NCI-H2081 treated with DMSO at 0.1 percent for 48 hours (cell line): ENCODE measurements at regions not wholly inside any gene's neighbourhood (a gene's known extent, or its start where the extent isn't known, plus 50 kb on each side); places are given as distances from the start of the nearest gene placed in this dataset.
"Not testable (repeated sequence)": the region's sequence is repeated elsewhere in the genome, so short reads cannot be mapped to it uniquely, and the experiment has no call there.

Experiments used
- DNase-seq: peaks from one replicate; lab custom pipeline; 2025; lab: John Stamatoyannopoulos, UW

DNA sequence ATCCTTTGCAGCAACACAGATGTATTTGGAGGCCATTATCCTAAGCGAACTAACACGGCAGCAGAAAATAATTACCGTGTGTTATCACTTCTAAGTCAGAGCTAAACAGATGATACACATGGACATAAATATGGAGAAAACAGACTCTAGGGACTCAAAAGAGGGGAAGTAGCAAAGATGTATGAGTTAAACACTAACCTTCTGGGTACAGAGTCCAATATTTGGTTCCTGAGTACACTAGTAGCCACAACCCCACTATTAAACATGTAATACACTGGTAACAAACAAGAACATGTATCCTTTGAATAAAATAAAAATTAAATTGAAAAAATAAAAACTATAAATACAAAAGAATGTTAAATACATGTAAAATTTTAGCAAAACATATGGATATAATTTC is 118.0 kb upstream of the SLITRK5 start:
- DNase-seq = no peak

DNA sequence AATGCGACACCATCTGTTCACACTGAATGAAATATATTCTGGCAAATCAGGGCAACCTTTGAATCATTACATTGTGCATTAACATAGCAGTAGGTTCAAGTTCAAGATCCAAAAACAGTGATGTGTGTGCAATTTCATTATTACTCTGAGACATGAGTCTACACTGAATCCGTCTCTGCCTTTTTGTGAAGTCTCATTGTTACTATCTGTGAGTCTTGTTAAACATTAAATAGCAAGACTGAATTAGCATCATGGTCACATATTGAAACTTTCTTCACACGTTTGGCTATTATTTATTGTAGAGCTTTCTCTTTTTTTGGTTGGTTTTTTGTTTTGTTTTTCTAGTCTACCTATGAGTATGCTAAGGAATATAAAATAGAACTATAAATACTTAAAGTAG is 117.1 kb upstream of the SLITRK5 start:
- DNase-seq = no peak

DNA sequence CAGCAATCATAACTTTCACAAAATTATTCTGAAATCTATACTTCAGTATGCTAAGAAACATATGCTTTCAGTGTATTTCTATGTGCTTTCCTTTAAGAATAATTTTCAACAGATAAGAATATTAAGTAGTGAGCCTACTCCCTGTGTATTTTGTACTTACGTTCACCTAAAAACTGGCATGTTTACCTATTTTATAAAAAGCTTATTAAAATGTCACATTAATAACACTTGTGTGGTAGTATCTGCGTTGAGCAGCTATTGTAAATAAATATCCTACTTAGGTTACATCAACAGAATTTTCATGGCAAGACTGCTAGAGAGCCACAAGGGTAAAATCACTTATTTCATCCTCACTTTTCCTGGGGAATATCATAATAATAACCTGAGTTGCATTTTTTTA is 113.4 kb upstream of the SLITRK5 start:
- no peak for DNase-seq

DNA sequence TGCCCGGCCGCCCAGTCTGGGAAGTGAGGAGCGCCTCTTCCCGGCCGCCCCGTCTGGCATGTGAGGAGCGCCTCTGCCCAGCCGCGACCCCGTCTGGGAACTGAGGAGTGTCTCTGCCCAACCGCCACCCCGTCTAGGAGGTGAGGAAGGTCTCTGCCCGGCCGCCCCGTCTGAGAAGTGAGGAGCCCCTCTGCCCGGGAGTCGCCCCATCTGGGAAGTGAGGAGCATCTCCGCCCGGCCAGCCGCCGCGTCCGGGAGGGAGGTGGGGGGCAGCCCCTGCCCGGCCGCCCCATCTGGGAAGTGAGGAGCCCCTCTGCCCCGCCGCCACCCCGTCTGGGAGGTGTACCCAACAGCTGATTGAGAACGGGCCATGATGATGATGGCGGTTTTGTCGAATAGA is 109.6 kb upstream of the SLITRK5 start:
- DNase-seq = not testable (repeated sequence)

DNA sequence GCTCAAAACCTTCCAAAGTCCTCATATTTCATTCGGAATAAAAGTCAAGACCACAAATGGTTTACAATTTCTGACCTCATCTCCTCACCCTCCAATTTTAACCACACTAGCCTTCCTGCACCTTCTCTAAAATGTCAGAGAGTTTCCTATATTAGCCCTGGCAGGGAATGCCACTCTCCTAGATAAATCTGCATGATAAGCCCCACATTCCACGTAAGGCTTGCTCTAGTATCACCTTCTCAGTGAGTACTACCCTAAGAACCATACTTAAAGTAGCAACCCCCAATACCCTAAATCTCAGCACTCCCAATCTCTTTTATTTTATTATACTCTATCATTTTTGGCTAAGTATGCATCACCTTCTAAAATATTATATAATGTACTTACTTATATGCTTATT is 100.5 kb upstream of the SLITRK5 start:
- DNase-seq = no peak

DNA sequence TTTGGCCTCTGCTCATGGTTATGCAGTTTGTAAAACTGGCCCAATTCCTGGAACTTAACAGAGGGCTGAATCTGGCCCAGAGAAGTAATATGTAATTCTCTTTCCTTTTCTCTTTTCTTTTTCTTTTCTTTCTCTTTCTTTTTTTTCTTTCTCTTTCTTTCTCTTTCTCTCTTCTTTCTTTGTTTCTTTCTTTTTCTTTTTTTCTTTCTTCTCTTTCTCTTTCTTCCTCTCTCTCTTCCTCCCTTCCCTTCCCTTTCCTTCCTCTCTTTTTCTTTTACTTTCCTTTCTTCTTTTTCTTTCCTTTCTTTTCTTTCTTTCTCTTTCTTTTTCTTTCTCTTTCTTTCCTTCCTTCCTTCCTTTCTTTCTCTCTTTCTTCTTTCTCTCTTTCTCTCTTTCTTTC is 88.8 kb upstream of the SLITRK5 start:
- DNase-seq = no peak

DNA sequence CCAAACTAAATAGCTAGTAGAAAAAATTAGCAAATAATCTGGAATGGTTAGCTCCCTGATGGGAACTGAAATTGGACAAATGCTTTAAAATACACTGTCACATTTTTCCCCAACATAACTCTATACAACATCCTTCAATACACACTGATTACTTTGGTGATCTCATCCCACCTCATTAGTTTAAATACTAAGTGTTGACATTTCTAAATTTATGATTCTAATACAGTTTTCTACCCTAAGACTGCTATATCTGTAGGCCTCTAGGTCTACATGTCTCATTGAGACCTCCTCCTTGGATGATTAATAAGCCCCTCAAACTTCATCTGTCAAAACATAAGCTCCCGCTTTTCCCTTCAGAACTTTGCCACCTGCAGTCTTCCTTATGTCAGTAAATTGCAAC is 80.7 kb upstream of the SLITRK5 start:
- DNase-seq = no peak

DNA sequence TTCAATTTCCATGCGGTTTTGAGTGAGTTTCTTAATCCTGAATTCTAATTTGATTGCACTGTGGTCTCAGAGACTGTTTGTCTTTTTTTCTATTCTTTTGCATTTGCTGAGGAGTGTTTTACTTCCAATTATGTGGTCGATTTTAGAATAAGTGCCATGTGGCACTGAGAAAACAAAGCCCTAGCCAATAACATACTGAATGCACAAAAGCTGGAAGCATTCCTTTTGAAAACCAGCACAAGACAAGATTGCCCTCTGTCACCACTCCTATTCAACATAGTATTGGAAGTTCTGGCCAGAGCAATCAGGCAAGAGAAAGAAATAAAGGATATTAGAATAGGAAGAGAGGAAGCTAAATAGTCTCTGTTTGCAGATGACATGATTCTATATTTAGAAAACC is 66.7 kb upstream of the SLITRK5 start:
- not testable (repeated sequence) for DNase-seq

DNA sequence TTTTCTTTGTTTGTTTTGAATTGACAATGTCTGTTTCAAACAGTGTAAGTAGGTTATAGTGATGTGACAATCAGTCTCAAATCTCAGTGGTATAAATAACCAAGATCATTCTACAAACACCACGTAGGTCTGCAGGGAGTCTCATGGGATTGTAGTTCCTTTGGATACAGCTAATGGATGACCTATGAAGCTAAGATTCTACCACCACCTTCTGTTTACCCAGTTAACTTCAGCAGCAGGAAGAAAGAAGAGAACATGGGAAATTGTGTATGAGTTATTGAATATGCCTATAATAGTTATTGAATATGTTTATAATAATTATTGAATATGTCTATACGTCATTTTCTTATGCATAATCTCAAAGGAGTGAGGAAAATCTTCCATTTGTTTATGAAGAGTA is 63.9 kb upstream of the SLITRK5 start:
- DNase-seq = no peak

DNA sequence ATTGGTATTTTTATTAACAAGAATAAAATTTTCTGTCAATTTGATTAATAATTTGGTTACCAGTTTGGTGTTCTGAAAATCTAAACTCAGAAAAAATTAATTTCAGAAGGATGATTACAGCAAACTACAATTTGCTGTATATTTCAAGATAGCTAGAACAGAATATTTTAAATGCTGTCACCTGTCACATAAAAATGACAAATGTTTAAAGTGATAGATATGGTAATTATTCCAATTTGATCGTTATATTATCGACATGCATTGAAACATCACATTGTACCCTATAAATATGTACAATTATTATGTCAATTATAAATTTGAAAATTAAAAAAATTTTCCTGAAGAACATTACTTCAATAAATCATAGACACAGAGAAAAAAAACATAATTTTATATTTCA is 56.9 kb upstream of the SLITRK5 start:
- DNase-seq = no peak
